ENCODE measurements at regions not wholly inside any gene's neighbourhood (a gene's known extent, or its start where the extent isn't known, plus 50 kb on each side); places are given as distances from the start of the nearest gene placed in this dataset.

- H3K4me3 ChIP-seq (ENCODE audit: low read depth, low read length) = no peak overlapping the region
- TF ChIP-seq, protein P1, sequence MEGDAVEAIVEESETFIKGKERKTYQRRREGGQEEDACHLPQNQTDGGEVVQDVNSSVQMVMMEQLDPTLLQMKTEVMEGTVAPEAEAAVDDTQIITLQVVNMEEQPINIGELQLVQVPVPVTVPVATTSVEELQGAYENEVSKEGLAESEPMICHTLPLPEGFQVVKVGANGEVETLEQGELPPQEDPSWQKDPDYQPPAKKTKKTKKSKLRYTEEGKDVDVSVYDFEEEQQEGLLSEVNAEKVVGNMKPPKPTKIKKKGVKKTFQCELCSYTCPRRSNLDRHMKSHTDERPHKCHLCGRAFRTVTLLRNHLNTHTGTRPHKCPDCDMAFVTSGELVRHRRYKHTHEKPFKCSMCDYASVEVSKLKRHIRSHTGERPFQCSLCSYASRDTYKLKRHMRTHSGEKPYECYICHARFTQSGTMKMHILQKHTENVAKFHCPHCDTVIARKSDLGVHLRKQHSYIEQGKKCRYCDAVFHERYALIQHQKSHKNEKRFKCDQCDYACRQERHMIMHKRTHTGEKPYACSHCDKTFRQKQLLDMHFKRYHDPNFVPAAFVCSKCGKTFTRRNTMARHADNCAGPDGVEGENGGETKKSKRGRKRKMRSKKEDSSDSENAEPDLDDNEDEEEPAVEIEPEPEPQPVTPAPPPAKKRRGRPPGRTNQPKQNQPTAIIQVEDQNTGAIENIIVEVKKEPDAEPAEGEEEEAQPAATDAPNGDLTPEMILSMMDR (IDR thresholded peaks at IDR 0.05; ENCODE audit: insufficient read depth, low read depth, low read length, missing control alignments) = no peak
- DNase-seq (ENCODE audit: low read depth) = no peak
Measured at GRCh38 chr3:73745526-73746191, 120.9 kb upstream of the PDZRN3 start.

DNA sequence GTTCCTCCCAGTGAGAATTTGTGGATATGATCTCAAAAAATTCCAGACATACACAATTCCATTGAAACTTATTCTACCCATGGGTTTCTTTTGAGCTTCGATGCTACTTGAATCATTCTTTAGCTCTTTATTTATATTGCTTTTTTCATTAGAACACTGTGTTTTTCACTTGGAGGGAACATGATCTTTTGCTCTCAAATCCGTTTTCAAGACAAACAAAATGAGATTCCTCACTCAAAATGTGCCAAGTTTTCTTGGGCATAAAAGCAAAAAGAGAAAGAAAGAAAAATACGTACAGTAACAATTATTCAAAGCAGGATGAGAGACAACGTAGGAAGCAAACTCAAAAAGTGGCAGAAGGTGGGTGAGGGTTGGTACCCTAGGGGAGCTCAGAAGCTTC lies 118.8 kb upstream of the PDZRN3 start:
- no peak for DNase-seq (ENCODE audit: low read depth)
- TF ChIP-seq, protein P1 (IDR thresholded peaks at IDR 0.05; ENCODE audit: insufficient read depth, low read depth, low read length, missing control alignments) = no peak
- H3K4me3 ChIP-seq (ENCODE audit: low read depth, low read length) = no peak overlapping the region

DNA sequence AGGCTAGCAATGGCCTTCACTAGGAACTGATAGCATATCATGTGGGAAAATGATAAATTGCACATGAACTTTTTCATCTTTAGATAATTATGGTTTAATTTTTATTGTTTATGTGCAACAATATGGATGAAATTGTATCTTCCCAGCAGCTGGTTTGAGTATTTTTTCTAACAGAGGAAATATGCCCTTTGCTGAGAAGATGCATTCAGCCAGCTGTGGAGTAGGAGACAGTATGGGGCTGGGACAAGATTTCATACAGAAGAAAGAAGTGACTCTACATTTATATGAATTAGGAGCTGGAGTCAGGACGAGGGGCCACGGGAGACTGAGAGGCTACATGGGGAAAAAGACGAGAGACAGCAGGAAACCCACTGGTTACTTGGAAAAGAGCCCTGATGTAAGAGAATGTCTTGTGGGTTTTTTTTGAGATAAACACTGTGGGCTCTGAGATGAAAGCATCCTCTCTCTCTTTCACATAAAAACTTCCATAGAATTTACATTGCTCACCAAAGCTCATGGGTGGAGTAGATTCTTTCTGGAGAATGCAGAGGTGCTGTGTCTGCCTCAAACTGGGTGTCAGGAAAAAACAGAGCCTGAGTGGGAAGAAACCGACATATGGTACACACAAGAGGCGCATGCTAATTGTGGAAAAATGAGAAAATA lies 115.2 kb upstream of the PDZRN3 start:
- TF ChIP-seq, protein P1 (IDR thresholded peaks at IDR 0.05; ENCODE audit: insufficient read depth, low read depth, low read length, missing control alignments) = no peak
- no peak overlapping the region for H3K4me3 ChIP-seq (ENCODE audit: low read depth, low read length)
- no peak for DNase-seq (ENCODE audit: low read depth)

DNA sequence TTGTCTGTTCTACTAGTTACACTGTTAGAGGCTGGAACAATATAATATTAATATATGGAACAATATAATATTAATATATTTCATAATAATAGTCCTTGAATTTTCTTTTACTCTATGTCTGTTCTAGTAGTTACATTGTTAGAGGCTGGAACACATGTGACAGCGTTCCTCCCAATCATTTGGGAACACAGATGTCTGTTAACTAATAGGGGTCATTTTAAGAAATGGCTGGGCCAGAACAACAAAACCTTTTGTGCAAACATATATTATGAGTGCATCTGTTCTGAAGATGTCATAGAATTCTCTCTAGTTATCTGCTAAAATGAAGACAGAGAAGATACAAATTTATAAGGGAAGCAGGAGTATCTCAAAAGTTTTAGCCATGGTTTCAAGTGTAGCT lies 114.0 kb upstream of the PDZRN3 start:
- TF ChIP-seq, protein P1 (IDR thresholded peaks at IDR 0.05; ENCODE audit: insufficient read depth, low read depth, low read length, missing control alignments) = no peak
- no peak overlapping the region for H3K4me3 ChIP-seq (ENCODE audit: low read depth, low read length)
- no peak for DNase-seq (ENCODE audit: low read depth)

- TF ChIP-seq, protein P1 (IDR thresholded peaks at IDR 0.05; ENCODE audit: insufficient read depth, low read depth, low read length, missing control alignments) = no peak
- no peak for DNase-seq (ENCODE audit: low read depth)
- no peak overlapping the region for H3K4me3 ChIP-seq (ENCODE audit: low read depth, low read length)
Measured at GRCh38 chr3:73734211-73735089, 109.7 kb upstream of the PDZRN3 start.

GRCh38 chr3:73733746-73734145 lies 109.0 kb upstream of the PDZRN3 start:
- TF ChIP-seq, protein P1 (IDR thresholded peaks at IDR 0.05; ENCODE audit: insufficient read depth, low read depth, low read length, missing control alignments) = no peak
- no peak for DNase-seq (ENCODE audit: low read depth)
- H3K4me3 ChIP-seq (ENCODE audit: low read depth, low read length) = no peak overlapping the region
